Thyroid gland (tissue), 4 donors: ENCODE measurements at regions not wholly inside any gene's neighbourhood (a gene's known extent, or its start where the extent isn't known, plus 50 kb on each side); places are given as distances from the start of the nearest gene placed in this dataset.

Source experiments
- CTCF ChIP-seq, 6 experiments: fragments of 200-600 bp in 3 of 6; fragments of 450-650 bp in 3 of 6; sonication (generic) in 3 of 6; IDR thresholded peaks; one replicate each; pipeline ENCODE4 v1.5.1; 2016 to 2019; ENCODE audit warnings: antibody characterized with exemption in 6 of 6, mild to moderate bottlenecking in 2 of 6, inconsistent platforms in 1 of 6, moderate library complexity in 1 of 6
- POLR2A ChIP-seq, 2 donors: fragments of 450-650 bp; IDR thresholded peaks; one replicate each; pipeline ENCODE4 v1.6.1; 2017; ENCODE audit warnings: antibody characterized with exemption in 2 of 2, mild to moderate bottlenecking in 2 of 2, moderate library complexity in 1 of 2

- TF ChIP-seq CTCF (IDR thresholded peaks at IDR 0.05) (no peak), POLR2A (IDR thresholded peaks at IDR 0.05) (no peak)
Observed at GRCh38 chr5:106940301-106940846, 730.4 kb downstream of the EFNA5 start.
